ENCODE measurements at regions not wholly inside any gene's neighbourhood (a gene's known extent, or its start where the extent isn't known, plus 50 kb on each side); places are given as distances from the start of the nearest gene placed in this dataset.

- no peak for TF ChIP-seq EZH2phosphoT487 (IDR thresholded peaks at IDR 0.05; ENCODE audit: insufficient read depth, low read depth)
- no peak for TF ChIP-seq EZH2 (IDR thresholded peaks at IDR 0.05; ENCODE audit: insufficient read depth, poor library complexity, severe bottlenecking)
Observed at GRCh38 chr5:19319252-19319651, 668.7 kb downstream of the CDH18 start.
